Embryonic facial prominence (tissue), 1 donor: ENCODE measurements at regions not wholly inside any gene's neighbourhood (a gene's known extent, or its start where the extent isn't known, plus 50 kb on each side); places are given as distances from the start of the nearest gene placed in this dataset.

Experiments used
- DNase-seq: peaks from one replicate; pipeline ENCODE4 v3.0.0-alpha.2; 2016; ENCODE audit errors: extremely low spot score

DNA sequence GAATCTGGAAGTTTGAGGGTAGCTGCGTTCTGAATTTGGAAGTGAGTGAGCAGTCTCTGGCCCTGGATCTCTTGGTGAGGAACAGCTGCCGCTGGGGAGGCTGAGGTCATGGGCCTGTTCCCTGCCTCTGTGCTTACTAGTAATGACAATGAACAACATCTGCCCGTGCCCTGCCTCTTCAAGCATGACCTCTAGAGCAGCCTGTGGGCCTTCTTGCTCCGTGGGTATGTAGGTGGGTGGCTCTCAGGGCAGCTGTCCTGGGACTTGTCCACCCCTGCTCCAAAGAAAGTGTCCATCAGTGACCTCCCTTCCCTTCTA is 186.2 kb downstream of the CXCL12 start:
- no peak for DNase-seq

- no peak for DNase-seq
Measured at GRCh38 chr10:44198096-44198779, 186.7 kb downstream of the CXCL12 start.

GRCh38 chr10:44197646-44198045 is 187.3 kb downstream of the CXCL12 start:
- no peak for DNase-seq

DNA sequence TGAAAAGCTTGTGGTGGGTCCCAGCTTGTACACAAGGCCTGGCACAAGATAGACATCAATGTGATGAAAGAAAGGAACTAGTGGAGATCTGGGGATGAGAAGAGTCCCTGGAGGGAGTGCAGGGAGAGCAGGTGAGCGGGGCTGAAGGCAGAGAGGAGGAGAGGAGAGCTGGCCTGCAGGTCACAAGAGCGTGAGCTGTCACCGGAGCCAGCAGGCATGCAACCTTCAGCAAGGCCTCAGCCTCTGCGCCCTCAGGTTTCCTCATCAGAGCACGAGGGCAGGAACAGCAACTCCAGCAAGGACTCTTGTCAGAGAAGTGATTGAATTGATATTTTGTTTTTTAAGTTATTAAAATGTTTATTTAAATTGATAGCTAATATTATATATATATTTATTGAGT is 188.6 kb downstream of the CXCL12 start:
- DNase-seq: no peak

DNA sequence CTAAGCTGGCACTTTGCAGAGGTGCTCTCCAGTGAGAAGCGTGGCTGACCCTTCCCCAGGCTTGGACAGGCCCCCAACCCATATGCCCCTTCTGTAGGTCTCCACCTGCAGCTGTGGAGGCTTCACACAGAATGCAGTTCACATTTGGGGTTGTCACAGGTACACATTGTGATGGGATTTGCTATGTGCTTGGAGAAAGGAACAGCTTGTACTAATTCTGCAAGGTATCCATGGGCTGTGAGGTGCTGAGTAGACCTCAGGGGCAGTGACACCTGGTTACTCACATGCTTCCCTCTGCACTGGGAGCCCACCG is 188.9 kb downstream of the CXCL12 start:
- no peak for DNase-seq

DNA sequence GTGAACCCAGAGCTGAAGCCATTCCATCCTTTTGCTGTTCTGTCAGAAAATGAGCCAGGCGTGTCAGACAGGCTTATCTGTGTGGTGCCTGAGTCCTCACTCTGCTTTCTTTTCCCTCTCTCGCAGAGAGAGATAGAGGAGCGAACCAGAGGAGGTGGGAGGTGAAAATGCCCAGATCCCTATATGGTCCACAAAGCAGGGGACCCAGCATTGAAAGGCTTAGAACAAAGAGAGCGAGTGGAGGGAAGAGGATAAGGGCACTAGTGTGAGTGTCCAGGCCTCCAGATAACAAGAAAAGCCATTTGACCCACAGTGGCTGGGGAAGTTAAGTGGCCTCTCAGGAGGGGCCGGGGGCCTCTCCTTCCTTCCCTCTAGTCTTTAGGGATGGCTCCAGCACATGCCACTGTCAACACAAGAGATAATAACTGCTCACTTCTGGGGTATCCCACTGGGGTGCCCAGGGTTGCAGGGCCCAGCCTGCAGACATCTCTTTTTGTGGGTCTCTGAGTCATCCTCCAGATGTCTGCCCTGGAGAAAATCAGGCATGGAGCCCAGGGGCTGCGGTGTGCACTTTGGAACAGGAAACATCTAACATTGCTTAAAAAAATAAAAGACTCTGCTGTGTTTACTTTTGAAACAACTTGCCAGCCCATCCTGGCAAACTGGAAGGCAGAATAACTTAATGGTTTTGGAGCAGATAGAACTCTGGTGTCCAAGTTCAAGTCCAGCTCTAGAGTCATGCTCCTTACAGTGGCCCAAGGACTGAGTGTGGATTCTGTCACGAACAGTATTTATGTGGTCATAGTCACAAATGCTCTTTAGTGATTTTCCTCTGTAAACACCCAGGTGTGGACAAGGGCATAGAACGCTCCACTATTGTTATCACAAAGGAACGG is 189.5 kb downstream of the CXCL12 start:
- no peak for DNase-seq

- no peak for DNase-seq
Measured at GRCh38 chr10:44194435-44194834, 190.5 kb downstream of the CXCL12 start.

- DNase-seq: no peak
Measured at GRCh38 chr10:44193567-44194220, 191.2 kb downstream of the CXCL12 start.

- no peak for DNase-seq
Measured at GRCh38 chr10:44193166-44193565, 191.7 kb downstream of the CXCL12 start.

GRCh38 chr10:44192435-44192834 is 192.5 kb downstream of the CXCL12 start:
- no peak for DNase-seq

- DNase-seq: no peak
Measured at GRCh38 chr10:44190541-44190940, 194.4 kb downstream of the CXCL12 start.

DNA sequence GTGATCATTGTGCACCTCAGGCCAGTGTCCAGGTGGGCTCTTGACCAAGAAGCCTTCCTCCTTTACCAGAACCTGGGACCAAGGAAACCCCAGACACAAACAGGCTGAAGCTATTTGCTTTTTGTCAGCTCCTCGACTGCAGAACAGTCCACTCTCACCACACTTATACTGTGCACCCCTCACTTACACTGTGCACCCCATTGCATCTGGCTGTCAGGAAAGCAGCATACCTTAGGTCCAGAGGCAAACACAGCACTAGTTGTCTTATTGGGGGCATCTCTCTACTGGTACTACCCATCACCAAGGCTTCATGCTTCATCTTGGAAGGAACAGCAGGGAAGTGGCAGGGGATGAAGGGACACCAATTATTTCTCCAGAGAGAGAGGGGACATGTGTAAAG is 198.1 kb downstream of the CXCL12 start:
- DNase-seq: no peak

- DNase-seq: no peak
Measured at GRCh38 chr10:44186150-44186549, 198.7 kb downstream of the CXCL12 start.

DNA sequence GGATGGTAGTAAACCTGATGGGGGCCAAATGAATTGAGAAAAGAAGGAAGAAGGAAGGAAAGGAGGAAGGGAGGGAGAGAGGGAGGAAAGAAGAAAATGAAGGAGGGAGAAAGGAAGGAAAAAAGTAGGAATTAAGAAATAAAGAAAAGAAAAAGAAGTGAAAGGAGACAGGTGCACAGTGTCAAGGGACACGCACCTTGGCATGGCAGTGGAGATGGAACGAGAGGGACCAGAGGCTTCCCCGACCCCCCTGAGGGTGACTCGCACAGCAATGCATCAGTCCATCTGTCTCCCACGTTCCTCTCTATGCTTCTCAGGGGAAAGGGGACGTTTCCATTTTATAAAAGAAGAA is 199.6 kb downstream of the CXCL12 start:
- DNase-seq: no peak

DNA sequence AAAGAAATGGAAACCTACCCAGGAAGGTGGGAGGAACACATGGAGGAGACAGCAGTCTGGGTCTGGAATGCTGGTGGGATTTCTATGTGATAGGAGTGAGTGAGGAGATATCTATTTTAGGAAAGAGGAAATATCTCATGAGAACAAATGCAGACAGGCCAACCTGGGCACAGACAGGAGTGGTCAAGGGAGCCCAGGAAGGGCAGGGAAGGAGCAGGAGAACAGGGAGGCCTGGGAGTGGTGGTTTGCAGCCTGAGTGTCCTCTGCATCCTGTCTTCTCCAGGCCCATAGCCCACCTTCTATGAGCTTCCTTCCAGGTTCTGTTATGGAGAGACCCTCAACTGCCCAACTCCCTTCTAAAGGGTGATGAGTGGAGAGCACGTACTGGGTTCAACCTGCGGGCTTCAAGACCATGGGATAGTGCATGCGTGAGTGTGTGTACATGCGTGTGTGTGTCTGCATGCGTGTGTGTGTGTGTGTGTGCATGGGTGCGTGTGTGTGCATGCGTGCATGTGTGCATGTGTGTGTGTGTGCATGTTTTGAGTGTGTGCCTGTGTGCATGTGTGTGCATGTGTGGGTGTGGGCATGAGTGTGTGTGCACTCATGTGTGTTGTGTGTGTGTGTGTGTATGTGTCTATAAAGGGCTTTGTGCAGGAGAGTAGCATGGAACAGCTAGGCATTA is 200.1 kb downstream of the CXCL12 start:
- no peak for DNase-seq

GRCh38 chr10:44183667-44184632 is 200.9 kb downstream of the CXCL12 start:
- DNase-seq: no peak

- no peak for DNase-seq
Measured at GRCh38 chr10:44182909-44183308, 202.0 kb downstream of the CXCL12 start.

GRCh38 chr10:44180321-44181168 is 204.4 kb downstream of the CXCL12 start:
- DNase-seq: peak; percentile 48

DNA sequence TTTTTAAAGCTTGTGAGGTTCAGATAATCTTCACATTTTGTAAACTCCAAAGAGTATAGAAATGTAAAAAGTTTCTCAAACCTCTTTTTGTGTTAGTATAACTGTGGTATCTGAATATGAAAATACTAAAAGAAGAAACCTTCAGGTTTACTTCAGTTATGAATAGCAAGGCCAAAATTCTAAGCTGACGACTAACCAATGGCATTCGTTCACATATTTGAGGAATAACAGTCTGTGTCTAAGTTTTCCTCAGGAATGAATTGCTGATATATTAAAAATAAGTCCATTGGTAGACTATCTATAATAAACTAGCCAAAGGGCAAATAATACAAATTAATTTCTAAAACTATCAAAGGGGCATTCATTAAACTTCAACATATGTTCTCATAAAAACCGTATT is 206.0 kb downstream of the CXCL12 start:
- DNase-seq: no peak

DNA sequence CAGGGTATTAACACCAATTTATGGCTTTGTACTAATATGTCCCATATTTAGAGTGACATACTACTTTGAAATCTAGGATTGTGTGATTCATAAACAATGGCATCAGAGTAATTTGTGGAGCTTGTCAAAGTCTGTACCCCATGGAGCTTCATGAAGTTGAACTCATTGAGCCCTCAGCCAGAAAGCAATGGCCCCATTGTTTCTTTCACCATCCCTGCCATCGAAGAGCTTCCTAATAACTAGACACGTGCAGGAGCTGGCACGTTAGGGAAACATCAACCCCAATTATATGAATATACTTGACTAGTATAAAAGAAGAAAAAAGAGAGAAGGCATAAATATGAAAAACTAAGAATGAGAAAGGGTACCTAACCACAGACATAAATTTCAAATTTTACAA is 206.6 kb downstream of the CXCL12 start:
- no peak for DNase-seq
